IMR-90 (cell line): ENCODE measurements at regions not wholly inside any gene's neighbourhood (a gene's known extent, or its start where the extent isn't known, plus 50 kb on each side); places are given as distances from the start of the nearest gene placed in this dataset.

Experiments
- CEBPB ChIP-seq: IDR thresholded peaks from 2 replicates; pipeline ENCODE4 v1.6.1; 2012; ENCODE audit warnings: low read depth, low read length, improper control_type of control experiment
- CHD1 ChIP-seq: IDR thresholded peaks from 2 replicates; pipeline ENCODE4 v1.6.1; 2012; ENCODE audit warnings: low read depth, low read length, improper control_type of control experiment
- FOS ChIP-seq: fragments of 150-350 bp; IDR thresholded peaks from 2 replicates; pipeline ENCODE4 v1.6.1; 2016; ENCODE audit warnings: low read depth, low read length
- MAFK ChIP-seq: IDR thresholded peaks from 2 replicates; pipeline ENCODE4 v1.6.1; 2012; ENCODE audit warnings: low read depth, low read length, improper control_type of control experiment
- MAZ ChIP-seq: IDR thresholded peaks from 2 replicates; pipeline ENCODE4 v1.6.1; 2012; ENCODE audit warnings: low read depth, mild to moderate bottlenecking, low read length, improper control_type of control experiment, moderate library complexity, borderline replicate concordance
- MXI1 ChIP-seq: IDR thresholded peaks from 2 replicates; pipeline ENCODE4 v1.6.1; 2012; ENCODE audit warnings: low read depth, mild to moderate bottlenecking, low read length, moderate library complexity, borderline replicate concordance
- NFE2L2 ChIP-seq: fragments of 150-350 bp; IDR thresholded peaks from 2 replicates; pipeline ENCODE4 v1.6.1; 2016; ENCODE audit warnings: low read depth, mild to moderate bottlenecking, low read length
- POLR2A ChIP-seq: IDR thresholded peaks from 2 replicates; pipeline ENCODE4 v1.6.1; 2012; ENCODE audit warnings: mild to moderate bottlenecking, low read depth, low read length
- TF ChIP-seq, protein P1 (sequence below): conservative IDR thresholded peaks from 2 replicates; pipeline ENCODE4 v1.5.1; 2012; ENCODE audit warnings: mild to moderate bottlenecking, low read depth, low read length, improper control_type of control experiment
- TF ChIP-seq, protein P2 (sequence below): fragments of 150-350 bp; IDR thresholded peaks from 2 replicates; pipeline ENCODE4 v1.6.1; 2017; ENCODE audit warnings: mild to moderate bottlenecking, antibody characterized with exemption, low read length, low read depth

DNA sequence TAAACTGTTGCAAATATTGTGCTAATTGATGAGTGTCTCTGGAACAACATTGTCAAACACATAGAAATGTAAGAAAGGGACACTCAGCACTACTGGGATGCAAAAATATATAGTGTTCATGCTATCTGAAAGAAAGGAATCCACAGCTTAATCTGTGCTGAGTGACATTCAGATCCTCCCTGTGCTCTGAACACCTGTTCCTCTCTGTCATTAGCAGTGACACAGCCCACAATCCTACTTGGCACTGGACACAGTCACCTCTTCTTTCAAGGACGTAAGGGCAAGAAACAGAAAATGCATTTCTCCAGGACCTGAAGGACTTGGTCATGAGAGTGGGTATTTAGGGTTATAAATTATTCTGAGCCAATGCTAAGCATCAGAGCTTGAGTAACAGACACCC, 121.4 kb upstream of the SV2C start:
- TF ChIP-seq NFE2L2 (no peak), CHD1 (no peak), POLR2A (no peak), CEBPB (no peak), MAZ (no peak), MXI1 (no peak), FOS (no peak), MAFK (no peak)
- TF ChIP-seq, protein P1, sequence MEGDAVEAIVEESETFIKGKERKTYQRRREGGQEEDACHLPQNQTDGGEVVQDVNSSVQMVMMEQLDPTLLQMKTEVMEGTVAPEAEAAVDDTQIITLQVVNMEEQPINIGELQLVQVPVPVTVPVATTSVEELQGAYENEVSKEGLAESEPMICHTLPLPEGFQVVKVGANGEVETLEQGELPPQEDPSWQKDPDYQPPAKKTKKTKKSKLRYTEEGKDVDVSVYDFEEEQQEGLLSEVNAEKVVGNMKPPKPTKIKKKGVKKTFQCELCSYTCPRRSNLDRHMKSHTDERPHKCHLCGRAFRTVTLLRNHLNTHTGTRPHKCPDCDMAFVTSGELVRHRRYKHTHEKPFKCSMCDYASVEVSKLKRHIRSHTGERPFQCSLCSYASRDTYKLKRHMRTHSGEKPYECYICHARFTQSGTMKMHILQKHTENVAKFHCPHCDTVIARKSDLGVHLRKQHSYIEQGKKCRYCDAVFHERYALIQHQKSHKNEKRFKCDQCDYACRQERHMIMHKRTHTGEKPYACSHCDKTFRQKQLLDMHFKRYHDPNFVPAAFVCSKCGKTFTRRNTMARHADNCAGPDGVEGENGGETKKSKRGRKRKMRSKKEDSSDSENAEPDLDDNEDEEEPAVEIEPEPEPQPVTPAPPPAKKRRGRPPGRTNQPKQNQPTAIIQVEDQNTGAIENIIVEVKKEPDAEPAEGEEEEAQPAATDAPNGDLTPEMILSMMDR: no peak
- TF ChIP-seq, protein P2, sequence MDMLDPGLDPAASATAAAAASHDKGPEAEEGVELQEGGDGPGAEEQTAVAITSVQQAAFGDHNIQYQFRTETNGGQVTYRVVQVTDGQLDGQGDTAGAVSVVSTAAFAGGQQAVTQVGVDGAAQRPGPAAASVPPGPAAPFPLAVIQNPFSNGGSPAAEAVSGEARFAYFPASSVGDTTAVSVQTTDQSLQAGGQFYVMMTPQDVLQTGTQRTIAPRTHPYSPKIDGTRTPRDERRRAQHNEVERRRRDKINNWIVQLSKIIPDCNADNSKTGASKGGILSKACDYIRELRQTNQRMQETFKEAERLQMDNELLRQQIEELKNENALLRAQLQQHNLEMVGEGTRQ: no peak
